IMR-90 (cell line): ENCODE measurements at regions not wholly inside any gene's neighbourhood (a gene's known extent, or its start where the extent isn't known, plus 50 kb on each side); places are given as distances from the start of the nearest gene placed in this dataset.

ENCODE experiments used
- ATAC-seq: fragments of 200-7000 bp; cut with Tn5 transposase; 2 replicates; pipeline ENCODE4 v1.9.1; 2020; ENCODE audit warnings: low read depth, mild to moderate bottlenecking, moderate library complexity
- BruUV-seq: library from RNA; stranded (reverse); fragments of 400-500 nt; replicated peaks from 2 replicates; lab custom pipeline; 2021; lab: Mats Ljungman, UMichigan
- CTCF ChIA-PET: fragments of 300-600 bp; formaldehyde crosslinking; extraction: SDS; loops from one replicate; lab custom pipeline; 2021; ENCODE audit warnings: antibody characterized with exemption; lab: Yijun Ruan, JAX
- POLR2A ChIA-PET: fragments of 300-600 bp; sonication (Branson Sonifier 250); formaldehyde crosslinking; loops from one replicate; lab custom pipeline; 2022; ENCODE audit warnings: antibody characterized with exemption; ENCODE audit not compliant: unreplicated experiment; lab: Charles Lee
- DNase-seq: peaks from one replicate; pipeline ENCODE4 v3.0.0; 2013
- H2AFZ ChIP-seq: replicated peaks from 2 replicates; pipeline ENCODE3; 2013; ENCODE audit warnings: low read length, mild to moderate bottlenecking; ENCODE audit not compliant: poor library complexity
- H2AK5ac ChIP-seq: 2 replicates; pipeline ENCODE4 v1.6.1; 2013; ENCODE audit warnings: low read depth, low read length, inconsistent platforms
- H2AK9ac ChIP-seq: replicated peaks from 2 replicates; pipeline ENCODE3; 2013; ENCODE audit warnings: mild to moderate bottlenecking, low read depth, low read length, moderate library complexity; ENCODE audit not compliant: poor library complexity
- H2BK120ac ChIP-seq: 2 replicates; pipeline ENCODE4 v1.6.1; 2013; ENCODE audit warnings: low read depth, low read length, inconsistent platforms
- H2BK15ac ChIP-seq: 3 replicates; pipeline ENCODE4 v1.6.1; 2013; ENCODE audit warnings: low read depth, low read length, inconsistent platforms
- H2BK20ac ChIP-seq: 2 replicates; pipeline ENCODE4 v1.6.1; 2013; ENCODE audit warnings: low read depth, mild to moderate bottlenecking, inconsistent platforms, low read length, moderate library complexity
- H2BK5ac ChIP-seq: 2 replicates; pipeline ENCODE4 v1.6.1; 2013; ENCODE audit warnings: mild to moderate bottlenecking, low read depth, low read length, inconsistent platforms; ENCODE audit not compliant: poor library complexity, severe bottlenecking
- H3K14ac ChIP-seq: replicated peaks from 2 replicates; pipeline ENCODE4 v1.6.1; 2013; ENCODE audit warnings: low read depth, low read length, inconsistent platforms
- H3K18ac ChIP-seq: 2 replicates; pipeline ENCODE4 v1.6.1; 2013; ENCODE audit warnings: low read depth, low read length, control low read depth
- H3K23ac ChIP-seq: 2 replicates; pipeline ENCODE4 v1.6.1; 2013; ENCODE audit warnings: low read depth, low read length, inconsistent platforms
- H3K27ac ChIP-seq: 2 replicates; pipeline ENCODE4 v1.5.1; 2013; ENCODE audit warnings: mild to moderate bottlenecking, control low read depth, low read length; ENCODE audit not compliant: insufficient read depth
- H3K27me3 ChIP-seq: 2 replicates; pipeline ENCODE4 v1.6.1; 2013; ENCODE audit warnings: low read length; ENCODE audit not compliant: control insufficient read depth, insufficient read depth
- H3K36me3 ChIP-seq: 2 replicates; pipeline ENCODE4 v1.6.1; 2013; ENCODE audit warnings: low read length, mixed read lengths; ENCODE audit not compliant: control insufficient read depth, insufficient read depth
- H3K4ac ChIP-seq: 2 replicates; pipeline ENCODE4 v1.6.1; 2013; ENCODE audit warnings: low read depth, low read length, inconsistent platforms
- H3K4me1 ChIP-seq: 2 replicates; pipeline ENCODE4 v1.6.1; 2013; ENCODE audit warnings: low read length, mixed read lengths; ENCODE audit not compliant: control insufficient read depth, insufficient read depth
- H3K4me2 ChIP-seq: 2 replicates; pipeline ENCODE4 v1.6.1; 2013; ENCODE audit warnings: low read depth, mild to moderate bottlenecking, control low read depth, low read length, moderate library complexity
- H3K4me3 ChIP-seq: 2 replicates; pipeline ENCODE4 v1.5.1; 2013; ENCODE audit warnings: low read depth, mild to moderate bottlenecking, control low read depth, low read length, moderate library complexity; ENCODE audit not compliant: insufficient read depth
- H3K56ac ChIP-seq: 2 replicates; pipeline ENCODE4 v1.6.1; 2013; ENCODE audit warnings: low read length, inconsistent platforms; ENCODE audit not compliant: insufficient read depth; ENCODE audit errors: extremely low read depth
- H3K79me1 ChIP-seq, 2 experiments: 2 replicates each; pipeline ENCODE4 v1.6.1; 2013; ENCODE audit warnings: low read length in 2 of 2, inconsistent platforms in 1 of 2, low read depth in 1 of 2
- H3K9ac ChIP-seq: 2 replicates; pipeline ENCODE4 v1.6.1; 2013; ENCODE audit warnings: low read depth, low read length, control low read depth
- H3K9me1 ChIP-seq: 2 replicates; pipeline ENCODE4 v1.6.1; 2013; ENCODE audit warnings: low read length, inconsistent platforms; ENCODE audit not compliant: insufficient read depth
- H3K9me3 ChIP-seq: 2 replicates; pipeline ENCODE4 v1.6.1; 2013; ENCODE audit warnings: low read length; ENCODE audit not compliant: control insufficient read depth, insufficient read depth
- H4K20me1 ChIP-seq: 2 replicates; pipeline ENCODE4 v1.6.1; 2013; ENCODE audit warnings: low read length, inconsistent platforms; ENCODE audit not compliant: insufficient read depth
- H4K5ac ChIP-seq: 2 replicates; pipeline ENCODE4 v1.6.1; 2013; ENCODE audit warnings: mild to moderate bottlenecking, low read depth, low read length, control low read depth
- H4K8ac ChIP-seq, 2 experiments: 2 replicates each; pipeline ENCODE4 v1.6.1; 2013; ENCODE audit warnings: low read depth in 2 of 2, low read length in 2 of 2, control low read depth in 1 of 2, inconsistent platforms in 1 of 2
- H4K91ac ChIP-seq: 2 replicates; pipeline ENCODE4 v1.6.1; 2013; ENCODE audit warnings: low read depth, low read length, inconsistent platforms; ENCODE audit not compliant: insufficient read depth
- BHLHE40 ChIP-seq: fragments of 150-350 bp; IDR thresholded peaks from 2 replicates; pipeline ENCODE4 v1.6.1; 2016; ENCODE audit warnings: mild to moderate bottlenecking, low read depth, low read length
- CEBPB ChIP-seq: IDR thresholded peaks from 2 replicates; pipeline ENCODE4 v1.6.1; 2012; ENCODE audit warnings: low read depth, low read length, improper control_type of control experiment
- CHD1 ChIP-seq: IDR thresholded peaks from 2 replicates; pipeline ENCODE4 v1.6.1; 2012; ENCODE audit warnings: low read depth, low read length, improper control_type of control experiment
- CTCF ChIP-seq: conservative IDR thresholded peaks from 2 replicates; pipeline ENCODE4 v1.5.1; 2012; ENCODE audit warnings: mild to moderate bottlenecking, low read depth, low read length, improper control_type of control experiment
- ELK1 ChIP-seq: fragments of 150-350 bp; IDR thresholded peaks from 2 replicates; pipeline ENCODE4 v1.6.1; 2016; ENCODE audit warnings: low read depth, mild to moderate bottlenecking, low read length, moderate library complexity, borderline replicate concordance
- FOS ChIP-seq: fragments of 150-350 bp; IDR thresholded peaks from 2 replicates; pipeline ENCODE4 v1.6.1; 2016; ENCODE audit warnings: low read depth, low read length
- MAFK ChIP-seq: IDR thresholded peaks from 2 replicates; pipeline ENCODE4 v1.6.1; 2012; ENCODE audit warnings: low read depth, low read length, improper control_type of control experiment
- MAZ ChIP-seq: IDR thresholded peaks from 2 replicates; pipeline ENCODE4 v1.6.1; 2012; ENCODE audit warnings: low read depth, mild to moderate bottlenecking, low read length, improper control_type of control experiment, moderate library complexity, borderline replicate concordance
- MXI1 ChIP-seq: IDR thresholded peaks from 2 replicates; pipeline ENCODE4 v1.6.1; 2012; ENCODE audit warnings: low read depth, mild to moderate bottlenecking, low read length, moderate library complexity, borderline replicate concordance
- NFE2L2 ChIP-seq: fragments of 150-350 bp; IDR thresholded peaks from 2 replicates; pipeline ENCODE4 v1.6.1; 2016; ENCODE audit warnings: low read depth, mild to moderate bottlenecking, low read length
- POLR2A ChIP-seq: IDR thresholded peaks from 2 replicates; pipeline ENCODE4 v1.6.1; 2012; ENCODE audit warnings: mild to moderate bottlenecking, low read depth, low read length
- RAD21 ChIP-seq: IDR thresholded peaks from 2 replicates; pipeline ENCODE4 v1.6.1; 2012; ENCODE audit warnings: low read length, improper control_type of control experiment
- RCOR1 ChIP-seq: IDR thresholded peaks from 2 replicates; pipeline ENCODE4 v1.6.1; 2012; ENCODE audit warnings: mild to moderate bottlenecking, low read length, improper control_type of control experiment; ENCODE audit not compliant: insufficient replicate concordance
- RFX5 ChIP-seq: IDR thresholded peaks from 2 replicates; pipeline ENCODE4 v1.8.0; 2012; ENCODE audit warnings: low read depth, mild to moderate bottlenecking, low read length, moderate library complexity
- SMC3 ChIP-seq: fragments of 150-350 bp; IDR thresholded peaks from 2 replicates; pipeline ENCODE4 v1.6.1; 2016; ENCODE audit warnings: low read depth, mild to moderate bottlenecking, antibody characterized with exemption, low read length, moderate library complexity
- USF2 ChIP-seq: fragments of 150-350 bp; IDR thresholded peaks from 2 replicates; pipeline ENCODE4 v1.6.1; 2017; ENCODE audit warnings: mild to moderate bottlenecking, antibody characterized with exemption, low read length, low read depth
- WGBS, 2 experiments: methylation state at CpG; one replicate each; pipeline versions ENCODE4 v1.1.5 to v1.1.7; 2013; ENCODE audit warnings: missing lambda C conversion rate in 2 of 2; ENCODE audit not compliant: insufficient read length in 1 of 2; ENCODE audit errors: extremely low coverage in 2 of 2; 5-methylcytosine and 5-hydroxymethylcytosine counted together
- dilution Hi-C: fragments of 300-500 bp; cut with HindIII; formaldehyde crosslinking; loops from one replicate; pipeline ENCODE4 v1.14.3; 2018; ENCODE audit warnings: low sequenced_read_pairs; ENCODE audit not compliant: unreplicated experiment
- in situ Hi-C: fragments of 300-500 bp; cut with MboI; formaldehyde crosslinking; loops from 3 replicates; pipeline ENCODE4 v1.14.3; 2019; ENCODE audit warnings: low sequenced_read_pairs, inconsistent platforms, mixed read lengths
- intact Hi-C: fragments of 100-400 bp; cut with micrococcal nuclease; formaldehyde crosslinking; loops from 2 replicates; pipeline ENCODE4 v1.10.0; 2022

- Histone ChIP-seq H3K4me1 (no peaks in the 10 kb centered on the region), H4K8ac (no peak overlapping the region), H2AK5ac (no peak overlapping the region), H2AFZ (no peak overlapping the region), H3K9ac (no peak overlapping the region), H3K9me1 (no peaks in the 10 kb centered on the region), H2AK9ac (no peak overlapping the region), H3K18ac (no peak overlapping the region), H3K4me2 (no peak overlapping the region), H3K27me3 (no peaks in the 10 kb centered on the region), H2BK5ac (no peak overlapping the region), H4K91ac (no peak overlapping the region), H3K79me1 (no peaks in the 10 kb centered on the region), H3K56ac (no peak overlapping the region), H2BK20ac (no peak overlapping the region), H3K36me3 (no peaks in the 10 kb centered on the region), H2BK120ac (no peak overlapping the region), H2BK15ac (no peak overlapping the region), H4K20me1 (no peaks in the 10 kb centered on the region), H3K23ac (no peak overlapping the region), H3K4me3 (no peak overlapping the region), H3K4ac (no peak overlapping the region), H3K27ac (no peak overlapping the region), H3K14ac (no peak overlapping the region), H4K5ac (no peak overlapping the region), H3K9me3 (no peaks in the 10 kb centered on the region)
- ChIA-PET POLR2A (no interaction called here), CTCF (no interaction called here)
- TF ChIP-seq ELK1 (no peak), USF2 (no peak), RCOR1 (no peak), CEBPB (no peak), MAZ (no peak), POLR2A (no peak), SMC3 (no peak), CHD1 (no peak), MXI1 (no peak), MAFK (no peak), FOS (no peak), NFE2L2 (no peak), CTCF (no peak), RAD21 (no peak), RFX5 (no peak), BHLHE40 (no peak)
- ATAC-seq (no peak), DNase-seq (no peak)
- BruUV-seq, result no TSS peak
- no CpG with 5 or more reads among the region's 1 CpG for WGBS, 2 experiments
- dilution Hi-C loops (no loop called here), in situ Hi-C loops (no loop called here), intact Hi-C loops (no loop called here)
These were observed 451.1 kb downstream of the ARAP2 start for GRCh38 chr4:35793045-35793722.
